Loucy (cell line): ENCODE measurements at regions not wholly inside any gene's neighbourhood (a gene's known extent, or its start where the extent isn't known, plus 50 kb on each side); places are given as distances from the start of the nearest gene placed in this dataset.
"Not testable (repeated sequence)": the region's sequence is repeated elsewhere in the genome, so short reads cannot be mapped to it uniquely, and the experiment has no call there.

ENCODE experiments used
- EZH2phosphoT487 ChIP-seq: fragments of 200-600 bp; IDR thresholded peaks from 2 replicates; pipeline ENCODE4 v1.6.1; 2018; ENCODE audit warnings: antibody characterized with exemption, mild to moderate bottlenecking, moderate library complexity, borderline replicate concordance
- TF ChIP-seq, protein P1 (sequence below): fragments of 200-600 bp; sonication (generic); conservative IDR thresholded peaks from 2 replicates; pipeline ENCODE4 v1.5.1; 2014; ENCODE audit warnings: mild to moderate bottlenecking, antibody characterized with exemption, low read length

DNA sequence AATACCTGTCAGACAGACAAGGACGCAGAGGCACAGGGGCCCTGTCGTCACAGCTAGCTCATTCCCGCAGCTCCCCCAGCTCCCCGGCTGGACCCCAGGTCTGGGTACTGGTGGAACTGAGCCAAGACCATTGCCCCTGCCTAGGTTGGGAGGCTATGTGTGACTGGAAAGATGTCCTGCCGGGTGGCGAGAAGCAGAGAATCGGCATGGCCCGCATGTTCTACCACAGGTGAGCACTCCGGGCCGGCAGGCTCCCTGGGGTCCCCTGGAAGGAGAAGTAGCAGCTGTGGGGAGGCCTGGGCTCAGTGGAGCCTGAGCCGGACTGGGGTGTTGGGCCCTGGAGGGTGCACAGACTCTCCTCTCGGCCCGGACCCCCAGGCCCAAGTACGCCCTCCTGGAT, 3028.3 kb upstream of the TEKT4 start:
- TF ChIP-seq, protein P1, sequence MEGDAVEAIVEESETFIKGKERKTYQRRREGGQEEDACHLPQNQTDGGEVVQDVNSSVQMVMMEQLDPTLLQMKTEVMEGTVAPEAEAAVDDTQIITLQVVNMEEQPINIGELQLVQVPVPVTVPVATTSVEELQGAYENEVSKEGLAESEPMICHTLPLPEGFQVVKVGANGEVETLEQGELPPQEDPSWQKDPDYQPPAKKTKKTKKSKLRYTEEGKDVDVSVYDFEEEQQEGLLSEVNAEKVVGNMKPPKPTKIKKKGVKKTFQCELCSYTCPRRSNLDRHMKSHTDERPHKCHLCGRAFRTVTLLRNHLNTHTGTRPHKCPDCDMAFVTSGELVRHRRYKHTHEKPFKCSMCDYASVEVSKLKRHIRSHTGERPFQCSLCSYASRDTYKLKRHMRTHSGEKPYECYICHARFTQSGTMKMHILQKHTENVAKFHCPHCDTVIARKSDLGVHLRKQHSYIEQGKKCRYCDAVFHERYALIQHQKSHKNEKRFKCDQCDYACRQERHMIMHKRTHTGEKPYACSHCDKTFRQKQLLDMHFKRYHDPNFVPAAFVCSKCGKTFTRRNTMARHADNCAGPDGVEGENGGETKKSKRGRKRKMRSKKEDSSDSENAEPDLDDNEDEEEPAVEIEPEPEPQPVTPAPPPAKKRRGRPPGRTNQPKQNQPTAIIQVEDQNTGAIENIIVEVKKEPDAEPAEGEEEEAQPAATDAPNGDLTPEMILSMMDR: not testable (repeated sequence)
- not testable (repeated sequence) for TF ChIP-seq EZH2phosphoT487
